BJ (cell line): ENCODE measurements at regions not wholly inside any gene's neighbourhood (a gene's known extent, or its start where the extent isn't known, plus 50 kb on each side); places are given as distances from the start of the nearest gene placed in this dataset.

ENCODE experiments used
- CTCF ChIA-PET: fragments of 350-600 bp; formaldehyde crosslinking; extraction: SDS; loops from one replicate; lab custom pipeline; 2021; ENCODE audit warnings: antibody characterized with exemption, inconsistent platforms; lab: Yijun Ruan, JAX
- POLR2A ChIA-PET: fragments of 300-600 bp; sonication (Branson Sonifier 250); formaldehyde crosslinking; extraction: SDS; loops from one replicate; lab custom pipeline; 2021; ENCODE audit warnings: antibody characterized with exemption; lab: Charles Lee
- DNase-seq: peaks from one replicate; pipeline ENCODE4 v3.0.0-alpha.2; 2011; ENCODE audit warnings: low read depth
- H3K27me3 ChIP-seq: 2 replicates; pipeline ENCODE4 v1.6.0; 2011; ENCODE audit warnings: low read length; ENCODE audit not compliant: control insufficient read depth, insufficient read depth
- H3K36me3 ChIP-seq: 2 replicates; pipeline ENCODE4 v1.5.1; 2011; ENCODE audit warnings: low read length; ENCODE audit not compliant: control insufficient read depth, insufficient read depth
- H3K4me3 ChIP-seq: 2 replicates; pipeline ENCODE4 v1.5.1; 2011; ENCODE audit warnings: low read depth, mild to moderate bottlenecking, control low read depth, low read length
- CTCF ChIP-seq: IDR thresholded peaks from 2 replicates; pipeline ENCODE4 v1.5.1; 2011; ENCODE audit warnings: low read depth, mild to moderate bottlenecking, control low read depth, inconsistent platforms, low read length, moderate library complexity; ENCODE audit not compliant: insufficient read depth

- Histone ChIP-seq H3K27me3 (peaks cover 12% of the 10 kb centered on the region), H3K36me3 (no peaks in the 10 kb centered on the region), H3K4me3 (no peak overlapping the region)
- CTCF ChIA-PET: interaction anchor here (0.9 to 3.4 kb wide), 6 partner anchors 8 to 156 kb away, joined by 3 to 13 read pairs (median 4); no protein-coding TSS in a partner anchor
- no peak for DNase-seq
- TF ChIP-seq CTCF: no peak
- POLR2A ChIA-PET: interaction anchor here (0.8 kb wide), 1 partner anchor 659 kb away, joined by 3 read pairs; no protein-coding TSS in a partner anchor
These were observed 188.3 kb downstream of the DAD1 start for GRCh38 chr14:22400655-22401259.

- TF ChIP-seq CTCF: no peak
- ChIA-PET POLR2A (no interaction called here), CTCF (interaction anchor here (0.9 to 3.4 kb wide), 3 partner anchors 7 to 157 kb away, joined by 4 to 13 read pairs (median 4); no protein-coding TSS in a partner anchor)
These were observed 189.2 kb downstream of the DAD1 start for GRCh38 chr14:22399776-22400175.

GRCh38 chr14:22397221-22397737 is 191.7 kb downstream of the DAD1 start:
- Histone ChIP-seq H3K36me3 (no peaks in the 10 kb centered on the region), H3K4me3 (no peak overlapping the region), H3K27me3 (peaks cover 13% of the 10 kb centered on the region)
- ChIA-PET POLR2A (no interaction called here), CTCF (interaction anchor here (1.1 kb wide), 1 partner anchor 74 kb away, joined by 5 read pairs; no protein-coding TSS in a partner anchor)
- TF ChIP-seq CTCF: no peak
- DNase-seq: no peak

More at GRCh38 chr14:22399776-22400175, 189.2 kb downstream of the DAD1 start:
- Histone ChIP-seq H3K36me3 (no peaks in the 10 kb centered on the region), H3K4me3 (no peak overlapping the region), H3K27me3 (peaks cover 12% of the 10 kb centered on the region)
- DNase-seq: no peak

- H3K4me3 ChIP-seq: no peak overlapping the region
- peaks cover 14% of the 10 kb centered on the region for H3K27me3 ChIP-seq
- ChIA-PET POLR2A (no interaction called here), CTCF (interaction anchor here (1.1 to 1.3 kb wide), 2 partner anchors 87 to 161 kb away, joined by 3 to 5 read pairs; no protein-coding TSS in a partner anchor)
- DNase-seq: no peak
- H3K36me3 ChIP-seq: no peaks in the 10 kb centered on the region
- TF ChIP-seq CTCF: no peak
These were observed 193.2 kb downstream of the DAD1 start for GRCh38 chr14:22395803-22396202.

- ChIA-PET POLR2A (no interaction called here), CTCF (no interaction called here)
- DNase-seq: no peak
- Histone ChIP-seq H3K27me3 (peaks cover 12% of the 10 kb centered on the region), H3K36me3 (no peaks in the 10 kb centered on the region), H3K4me3 (no peak overlapping the region)
- TF ChIP-seq CTCF: no peak
These were observed 194.4 kb downstream of the DAD1 start for GRCh38 chr14:22394616-22395015.
